Neuronal stem cell (in vitro differentiated cells): ENCODE measurements at regions not wholly inside any gene's neighbourhood (a gene's known extent, or its start where the extent isn't known, plus 50 kb on each side); places are given as distances from the start of the nearest gene placed in this dataset.

ENCODE experiments used
- DNase-seq: peaks from one replicate; pipeline ENCODE4 v3.0.0-alpha.2; 2013; ENCODE audit warnings: low spot score
- H2AFZ ChIP-seq: one replicate; pipeline ENCODE4 v1.6.1; 2013; ENCODE audit warnings: mild to moderate bottlenecking, low read length, inconsistent platforms
- H2AK5ac ChIP-seq: 2 replicates; pipeline ENCODE4 v1.6.1; 2013; ENCODE audit warnings: low read depth, mild to moderate bottlenecking, inconsistent platforms, low read length, moderate library complexity, mixed read lengths
- H2BK120ac ChIP-seq: 2 replicates; pipeline ENCODE4 v1.6.1; 2013; ENCODE audit warnings: low read depth, mild to moderate bottlenecking, inconsistent platforms, low read length, moderate library complexity, mixed read lengths
- H2BK12ac ChIP-seq: one replicate; pipeline ENCODE4 v1.6.1; 2013; ENCODE audit warnings: low read length, inconsistent platforms
- H2BK15ac ChIP-seq: 2 replicates; pipeline ENCODE4 v1.6.1; 2013; ENCODE audit warnings: mild to moderate bottlenecking, low read length, inconsistent platforms, mixed read lengths
- H2BK5ac ChIP-seq: one replicate; pipeline ENCODE4 v1.6.1; 2013; ENCODE audit warnings: inconsistent platforms, mild to moderate bottlenecking, low read length, moderate library complexity
- H3K14ac ChIP-seq: one replicate; pipeline ENCODE4 v1.6.1; 2013; ENCODE audit warnings: low read length, inconsistent platforms
- H3K18ac ChIP-seq: 2 replicates; pipeline ENCODE4 v1.6.1; 2013; ENCODE audit warnings: low read length, inconsistent platforms
- H3K23ac ChIP-seq: 2 replicates; pipeline ENCODE4 v1.6.1; 2013; ENCODE audit warnings: low read depth, mild to moderate bottlenecking, mixed read lengths, low read length, inconsistent platforms; ENCODE audit not compliant: poor library complexity
- H3K27ac ChIP-seq: replicated peaks from 3 replicates; pipeline ENCODE4 v1.5.1; 2013; ENCODE audit warnings: low read length, inconsistent platforms
- H3K27me3 ChIP-seq, 3 experiments: 2 replicates each; pipeline ENCODE4 v1.6.1; 2013; ENCODE audit warnings: low read length in 3 of 3, mild to moderate bottlenecking in 2 of 3, inconsistent platforms in 1 of 3, low read depth in 1 of 3, mixed read lengths in 1 of 3, moderate library complexity in 1 of 3; ENCODE audit not compliant: control insufficient read depth in 3 of 3, insufficient read depth in 3 of 3
- H3K36me3 ChIP-seq, 2 donors: replicated peaks in 1 of 2; 2 replicates each; pipeline ENCODE4 v1.6.1; 2013; ENCODE audit warnings: low read length in 2 of 2; ENCODE audit not compliant: control insufficient read depth in 2 of 2, insufficient read depth in 2 of 2
- H3K4ac ChIP-seq: 2 replicates; pipeline ENCODE4 v1.6.1; 2013; ENCODE audit warnings: inconsistent platforms, mild to moderate bottlenecking, low read length, moderate library complexity
- H3K4me1 ChIP-seq, 2 donors: 1 replicate in 1 of 2; 2 replicates in 1 of 2; pipeline ENCODE4 v1.6.1; 2013; ENCODE audit warnings: low read length in 2 of 2, low read depth in 1 of 2; ENCODE audit not compliant: control insufficient read depth in 2 of 2, insufficient read depth in 1 of 2
- H3K4me2 ChIP-seq: one replicate; pipeline ENCODE4 v1.6.1; 2013; ENCODE audit warnings: mild to moderate bottlenecking, low read length, inconsistent platforms; ENCODE audit not compliant: insufficient read depth, poor library complexity, severe bottlenecking
- H3K4me3 ChIP-seq, 2 donors: 2 replicates each; pipeline ENCODE4 v1.5.1; 2013; ENCODE audit warnings: low read length in 2 of 2, mild to moderate bottlenecking in 2 of 2, inconsistent platforms in 1 of 2, moderate library complexity in 1 of 2
- H3K79me1 ChIP-seq: one replicate; pipeline ENCODE4 v1.6.1; 2013; ENCODE audit warnings: low read depth, mild to moderate bottlenecking, inconsistent platforms, low read length, moderate library complexity
- H3K9ac ChIP-seq: one replicate; pipeline ENCODE4 v1.6.1; 2013; ENCODE audit warnings: mild to moderate bottlenecking, low read depth, low read length, inconsistent platforms; ENCODE audit not compliant: poor library complexity
- H3K9me3 ChIP-seq, 2 donors: replicated peaks in 1 of 2; 2 replicates each; pipeline versions ENCODE3 to v1.6.1; 2013; ENCODE audit warnings: low read length in 2 of 2, mild to moderate bottlenecking in 2 of 2, inconsistent platforms in 1 of 2, low read depth in 1 of 2, mixed read lengths in 1 of 2, moderate library complexity in 1 of 2; ENCODE audit not compliant: control insufficient read depth in 2 of 2, insufficient read depth in 1 of 2
- H4K8ac ChIP-seq: one replicate; pipeline ENCODE4 v1.6.1; 2013; ENCODE audit warnings: low read depth, mild to moderate bottlenecking, inconsistent platforms, low read length, moderate library complexity
- H4K91ac ChIP-seq: one replicate; pipeline ENCODE4 v1.6.1; 2013; ENCODE audit warnings: low read length, low read depth, mild to moderate bottlenecking, inconsistent platforms; ENCODE audit not compliant: poor library complexity
- WGBS, 2 donors: extraction: QIAGEN DNeasy Blood & Tissue Kit; methylation state at CpG; one replicate each; pipeline ENCODE4 v1.1.7; 2013; ENCODE audit warnings: missing lambda C conversion rate in 2 of 2, mixed read lengths in 1 of 2; ENCODE audit not compliant: insufficient read length in 2 of 2, insufficient replicate concordance in 1 of 2; ENCODE audit errors: extremely low coverage in 2 of 2; 5-methylcytosine and 5-hydroxymethylcytosine counted together

- Histone ChIP-seq H3K9ac (no peak overlapping the region), H3K36me3 (peaks cover 0 to 15% of the 10 kb centered on the region in 2 donors), H4K91ac (no peak overlapping the region), H3K27me3 (no peaks in the 10 kb centered on the region), H3K79me1 (no peaks in the 10 kb centered on the region), H3K4ac (no peak overlapping the region), H2BK120ac (no peak overlapping the region), H3K18ac (no peak overlapping the region), H3K14ac (no peak overlapping the region), H3K9me3 (peaks cover 0 to 5% of the 10 kb centered on the region in 2 donors), H2BK5ac (no peak overlapping the region), H3K4me1 (peaks cover 11 to 29% of the 10 kb centered on the region in 2 donors), H3K4me2 (no peak overlapping the region), H2BK15ac (no peak overlapping the region), H3K23ac (no peak overlapping the region), H2BK12ac (no peak overlapping the region), H3K27ac (peak overlapping the region; percentile 18), H2AFZ (no peak overlapping the region), H2AK5ac (no peak overlapping the region), H4K8ac (no peak overlapping the region), H3K4me3 (no peak overlapping the region)
- no peak for DNase-seq
- WGBS, 2 donors: no CpG with 5 or more reads among the region's 4 CpGs
Measured at GRCh38 chr13:73767747-73768315, 366.4 kb downstream of the KLF12 start.

DNA sequence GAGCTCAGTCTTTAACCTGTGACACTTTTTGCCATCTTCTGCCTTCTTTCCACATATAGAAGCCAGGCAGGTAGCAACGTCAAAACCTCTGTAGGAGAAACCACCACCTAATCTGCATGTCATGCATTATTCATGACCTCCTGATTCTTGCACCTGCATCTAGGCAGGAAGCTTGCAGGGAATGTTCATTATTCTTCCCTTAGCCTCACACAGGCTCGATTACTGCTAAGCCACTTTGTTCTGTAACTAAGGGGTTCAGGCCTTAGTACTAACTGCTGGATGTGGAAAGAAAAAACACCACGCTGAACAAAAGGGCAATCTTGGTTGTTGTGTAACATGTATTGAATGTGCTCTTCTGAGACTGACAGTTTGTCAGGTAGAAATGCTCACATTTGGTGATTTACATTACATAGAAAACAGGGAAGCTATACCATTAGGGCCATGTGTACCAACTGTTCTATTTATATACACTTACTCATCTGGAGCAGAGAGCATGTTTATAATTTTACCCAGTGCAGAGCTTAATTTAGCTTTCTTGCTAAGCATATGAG is 366.9 kb downstream of the KLF12 start:
- no peaks in the 10 kb centered on the region for H3K79me1 ChIP-seq
- peak overlapping the region; percentile 18 for H3K27ac ChIP-seq
- no peak overlapping the region for H2BK12ac ChIP-seq
- peaks cover 0 to 5% of the 10 kb centered on the region in 2 donors for H3K9me3 ChIP-seq
- WGBS, 2 donors: no CpG with 5 or more reads among the region's 3 CpGs
- peaks cover 0 to 21% of the 10 kb centered on the region in 2 donors for H3K36me3 ChIP-seq
- H3K4ac ChIP-seq: no peak overlapping the region
- H3K14ac ChIP-seq: no peak overlapping the region
- no peak overlapping the region for H3K4me2 ChIP-seq
- H2AK5ac ChIP-seq: no peak overlapping the region
- H3K18ac ChIP-seq: no peak overlapping the region
- H3K27me3 ChIP-seq: no peaks in the 10 kb centered on the region
- H3K9ac ChIP-seq: no peak overlapping the region
- no peak overlapping the region for H3K4me3 ChIP-seq
- H3K23ac ChIP-seq: no peak overlapping the region
- H4K91ac ChIP-seq: no peak overlapping the region
- H3K4me1 ChIP-seq: peaks cover 11 to 29% of the 10 kb centered on the region in 2 donors
- no peak overlapping the region for H2AFZ ChIP-seq
- H2BK15ac ChIP-seq: no peak overlapping the region
- no peak overlapping the region for H2BK120ac ChIP-seq
- DNase-seq: peak; percentile 68
- H2BK5ac ChIP-seq: no peak overlapping the region
- no peak overlapping the region for H4K8ac ChIP-seq

DNA sequence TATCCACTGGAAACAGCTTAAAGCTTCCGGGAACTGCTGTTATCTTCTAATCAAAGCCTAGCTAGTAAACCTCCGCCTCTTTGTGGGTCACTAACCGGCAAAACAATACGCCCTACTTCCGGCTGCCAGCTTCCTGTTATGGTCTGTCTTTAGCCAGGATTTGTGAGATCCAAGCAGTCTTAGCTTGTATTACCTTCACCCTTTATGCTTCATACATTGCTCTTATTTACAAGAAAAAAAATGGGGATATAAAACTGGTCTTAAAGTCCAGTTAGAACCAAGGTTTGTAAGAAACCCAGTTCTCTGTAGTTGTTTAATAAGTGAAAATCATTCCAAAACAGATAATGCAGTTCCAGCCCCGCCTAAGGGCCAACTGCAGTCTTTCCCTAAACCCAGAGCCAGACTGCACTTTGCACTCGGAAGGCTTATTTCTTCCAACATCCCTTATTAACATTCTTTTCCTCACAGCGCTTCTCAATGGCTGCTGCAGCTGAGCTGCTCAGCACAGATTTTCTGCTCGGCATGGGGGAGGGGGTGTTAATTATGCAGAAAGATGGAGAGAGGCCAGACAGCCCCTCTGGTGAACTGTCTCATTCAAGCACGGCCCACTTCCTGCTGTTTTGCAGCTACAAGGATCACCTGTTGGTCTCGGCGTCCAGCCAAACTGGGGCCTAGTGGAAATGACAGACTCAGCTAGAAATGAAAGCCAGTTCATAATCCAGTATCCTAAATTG is 368.4 kb downstream of the KLF12 start:
- Histone ChIP-seq H2BK120ac (no peak overlapping the region), H3K4me3 (peak overlapping the region in 1 of 2 donors; percentile 40), H3K23ac (no peak overlapping the region), H3K4me2 (peak overlapping the region; percentile 28), H3K14ac (no peak overlapping the region), H3K36me3 (peaks cover 0 to 35% of the 10 kb centered on the region in 2 donors), H2BK12ac (no peak overlapping the region), H3K27ac (peak overlapping the region; percentile 84), H2AK5ac (no peak overlapping the region), H2BK5ac (no peak overlapping the region), H2AFZ (peak overlapping the region; percentile 79), H3K9me3 (peaks cover 0 to under 1% of the 10 kb centered on the region in 2 donors), H3K18ac (no peak overlapping the region), H3K27me3 (no peaks in the 10 kb centered on the region), H3K4me1 (peaks cover 11 to 29% of the 10 kb centered on the region in 2 donors), H3K79me1 (no peaks in the 10 kb centered on the region), H4K91ac (no peak overlapping the region), H3K9ac (no peak overlapping the region), H3K4ac (no peak overlapping the region), H2BK15ac (no peak overlapping the region), H4K8ac (no peak overlapping the region)
- no CpG with 5 or more reads among the region's 12 CpGs for WGBS, 2 donors
- peak; percentile 78 for DNase-seq

- no peak overlapping the region for H3K4me2 ChIP-seq
- H3K27ac ChIP-seq: no peak overlapping the region
- no peak overlapping the region for H2BK120ac ChIP-seq
- H3K27me3 ChIP-seq: no peaks in the 10 kb centered on the region
- H2AFZ ChIP-seq: no peak overlapping the region
- H2BK12ac ChIP-seq: no peak overlapping the region
- DNase-seq: no peak
- H3K79me1 ChIP-seq: no peaks in the 10 kb centered on the region
- H4K91ac ChIP-seq: no peak overlapping the region
- no peak overlapping the region for H3K14ac ChIP-seq
- no peak overlapping the region for H3K4ac ChIP-seq
- no peaks in the 10 kb centered on the region for H3K9me3 ChIP-seq
- no peak overlapping the region for H3K9ac ChIP-seq
- no peak overlapping the region for H3K4me3 ChIP-seq
- no peak overlapping the region for H2AK5ac ChIP-seq
- peaks cover 0 to 54% of the 10 kb centered on the region in 2 donors for H3K36me3 ChIP-seq
- H3K4me1 ChIP-seq: no peaks in the 10 kb centered on the region
- no CpG with 5 or more reads among the region's 5 CpGs for WGBS, 2 donors
- H3K18ac ChIP-seq: no peak overlapping the region
- H2BK5ac ChIP-seq: no peak overlapping the region
- no peak overlapping the region for H4K8ac ChIP-seq
- no peak overlapping the region for H2BK15ac ChIP-seq
- H3K23ac ChIP-seq: no peak overlapping the region
Measured at GRCh38 chr13:73759434-73759833, 374.8 kb downstream of the KLF12 start.
